Right lobe of liver (tissue), 6 donors: ENCODE measurements at regions not wholly inside any gene's neighbourhood (a gene's known extent, or its start where the extent isn't known, plus 50 kb on each side); places are given as distances from the start of the nearest gene placed in this dataset.

ENCODE experiments used
- ATAC-seq, 4 donors: fragments of 200-7000 bp; cut with Tn5 transposase; one replicate each; pipeline ENCODE4 v1.9.1; 2020; ENCODE audit warnings: mild to moderate bottlenecking in 4 of 4, moderate library complexity in 4 of 4
- DNase-seq, 3 donors: peaks; one replicate each; pipeline ENCODE4 v3.0.0-alpha.2; 2020
- H3K27ac ChIP-seq, 3 donors: fragments of 200-600 bp; one replicate each; pipeline ENCODE4 v1.8.0; 2022
- H3K27me3 ChIP-seq, 2 donors: fragments of 200-600 bp; one replicate each; pipeline ENCODE4 v1.8.0; 2022
- H3K36me3 ChIP-seq, 4 donors: fragments of 200-600 bp; sonication (generic) in 1 of 4; one replicate each; pipeline versions ENCODE4 v1.5.1 to v1.8.0; 2017 to 2022; ENCODE audit warnings: control low read depth in 1 of 4
- H3K4me1 ChIP-seq, 4 donors: fragments of 200-600 bp; sonication (generic) in 1 of 4; one replicate each; pipeline versions ENCODE4 v1.5.1 to v1.8.0; 2017 to 2022; ENCODE audit warnings: control low read depth in 1 of 4
- H3K4me3 ChIP-seq, 3 donors: fragments of 200-600 bp; one replicate each; pipeline ENCODE4 v1.8.0; 2022
- H3K9me3 ChIP-seq, 4 donors: fragments of 200-600 bp; sonication (generic) in 1 of 4; one replicate each; pipeline versions ENCODE4 v1.5.1 to v1.8.0; 2017 to 2022; ENCODE audit warnings: control low read depth in 1 of 4
- POLR2A ChIP-seq: fragments of 450-650 bp; IDR thresholded peaks from one replicate; pipeline ENCODE4 v1.6.1; 2017; ENCODE audit warnings: antibody characterized with exemption, mild to moderate bottlenecking
- whole genome bisulfite sequencing: methylation state at CpG from one replicate; pipeline ENCODE4 v1.1.6; 2018; ENCODE audit warnings: low coverage, low lambda C conversion rate; ENCODE audit not compliant: insufficient coverage; ENCODE audit errors: missing lambda C conversion rate; 5-methylcytosine and 5-hydroxymethylcytosine counted together
- intact Hi-C, 2 donors: fragments of 100-400 bp; cut with DNase I; formaldehyde crosslinking; loops; one replicate each; pipeline versions ENCODE4 v1.11.2 to v1.14.1; 2022
- TF ChIP-seq, protein P1 (sequence below), 4 donors: fragments of 200-600 bp in 3 of 4; fragments of 450-650 bp in 1 of 4; IDR thresholded peaks; one replicate each; pipeline versions ENCODE4 v1.5.1 to v1.8.0; 2016 to 2022; ENCODE audit warnings: antibody characterized with exemption in 4 of 4, mild to moderate bottlenecking in 2 of 4
- donor health status: DM: no; HTN: yes; CAD: no.
- donor health status: DM: no; HTN: no; CAD: no.
- donor health status: DM: no; HTN: no; CAD: no.
- donor health status: DM: no; HTN: yes; CAD: no.
- donor health status: DM: no; HTN: yes; CAD: no.

DNA sequence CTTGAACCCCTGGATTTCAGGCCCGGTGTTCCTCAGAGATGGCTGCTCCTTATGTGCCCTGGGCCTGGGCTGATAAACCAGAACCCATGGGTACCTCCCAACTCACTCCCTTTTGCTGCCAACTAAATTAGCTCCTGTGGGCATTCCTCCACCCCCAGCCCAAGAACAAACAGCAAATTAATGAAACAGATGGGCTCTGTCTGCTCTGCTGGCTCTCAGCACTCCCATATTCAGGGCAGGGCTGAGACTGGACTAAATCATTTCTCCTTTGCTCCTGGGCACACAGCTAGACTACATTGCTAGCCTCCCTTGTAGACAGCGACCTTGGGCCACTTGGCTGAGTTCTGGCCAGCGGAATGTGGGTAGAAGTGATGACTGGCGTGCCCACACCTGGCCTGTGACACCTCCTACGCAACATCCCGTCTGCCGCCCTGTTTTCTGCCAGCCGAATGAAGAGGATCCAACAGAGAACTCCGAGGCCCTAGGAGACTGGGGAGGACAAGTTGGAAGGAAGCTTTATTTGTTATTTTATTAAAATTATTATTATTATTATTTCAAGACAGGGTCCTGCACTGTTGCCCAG, 101.9 kb upstream of the DISP3 start:
- Histone ChIP-seq H3K27ac (no peak overlapping the region), H3K36me3 (no peaks in the 10 kb centered on the region), H3K27me3 (no peaks in the 10 kb centered on the region), H3K4me1 (no peaks in the 10 kb centered on the region), H3K4me3 (no peak overlapping the region), H3K9me3 (no peaks in the 10 kb centered on the region)
- WGBS = 77% methylated on average over 9 of the region's 9 CpGs
- ATAC-seq (no peak), DNase-seq (no peak)
- TF ChIP-seq, protein P1, sequence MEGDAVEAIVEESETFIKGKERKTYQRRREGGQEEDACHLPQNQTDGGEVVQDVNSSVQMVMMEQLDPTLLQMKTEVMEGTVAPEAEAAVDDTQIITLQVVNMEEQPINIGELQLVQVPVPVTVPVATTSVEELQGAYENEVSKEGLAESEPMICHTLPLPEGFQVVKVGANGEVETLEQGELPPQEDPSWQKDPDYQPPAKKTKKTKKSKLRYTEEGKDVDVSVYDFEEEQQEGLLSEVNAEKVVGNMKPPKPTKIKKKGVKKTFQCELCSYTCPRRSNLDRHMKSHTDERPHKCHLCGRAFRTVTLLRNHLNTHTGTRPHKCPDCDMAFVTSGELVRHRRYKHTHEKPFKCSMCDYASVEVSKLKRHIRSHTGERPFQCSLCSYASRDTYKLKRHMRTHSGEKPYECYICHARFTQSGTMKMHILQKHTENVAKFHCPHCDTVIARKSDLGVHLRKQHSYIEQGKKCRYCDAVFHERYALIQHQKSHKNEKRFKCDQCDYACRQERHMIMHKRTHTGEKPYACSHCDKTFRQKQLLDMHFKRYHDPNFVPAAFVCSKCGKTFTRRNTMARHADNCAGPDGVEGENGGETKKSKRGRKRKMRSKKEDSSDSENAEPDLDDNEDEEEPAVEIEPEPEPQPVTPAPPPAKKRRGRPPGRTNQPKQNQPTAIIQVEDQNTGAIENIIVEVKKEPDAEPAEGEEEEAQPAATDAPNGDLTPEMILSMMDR (IDR thresholded peaks at IDR 0.05) = no peak
- no peak for TF ChIP-seq POLR2A
- intact Hi-C loops = no loop called here

DNA sequence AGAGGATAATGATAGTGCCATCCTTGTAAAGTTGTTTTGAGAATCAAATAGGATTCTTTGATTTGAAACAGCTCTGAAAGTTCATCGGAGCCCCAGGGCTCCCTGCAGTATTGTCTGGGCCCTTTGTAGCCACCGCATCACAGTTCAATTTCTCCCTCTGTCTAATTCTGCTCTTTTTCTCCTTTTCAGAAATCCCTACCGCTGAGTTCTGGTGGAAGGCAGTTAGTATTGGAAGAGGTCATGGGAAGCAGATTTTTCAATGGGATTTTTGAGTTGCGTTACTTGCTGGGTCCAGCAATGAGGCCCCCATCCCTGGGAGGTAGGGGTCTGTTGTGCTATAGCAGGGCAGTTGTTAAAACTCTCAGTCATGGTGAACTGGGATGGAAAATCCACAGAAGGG, 101.0 kb upstream of the DISP3 start:
- no peak for TF ChIP-seq POLR2A
- TF ChIP-seq, protein P1 (IDR thresholded peaks at IDR 0.05) = no peak
- Histone ChIP-seq H3K27me3 (no peaks in the 10 kb centered on the region), H3K4me1 (no peaks in the 10 kb centered on the region), H3K27ac (no peak overlapping the region), H3K4me3 (no peak overlapping the region), H3K9me3 (no peaks in the 10 kb centered on the region), H3K36me3 (no peaks in the 10 kb centered on the region)
- no peak for ATAC-seq
- WGBS = 90% methylated on average over 4 of the region's 4 CpGs
- intact Hi-C loops = no loop called here
- DNase-seq = no peak

DNA sequence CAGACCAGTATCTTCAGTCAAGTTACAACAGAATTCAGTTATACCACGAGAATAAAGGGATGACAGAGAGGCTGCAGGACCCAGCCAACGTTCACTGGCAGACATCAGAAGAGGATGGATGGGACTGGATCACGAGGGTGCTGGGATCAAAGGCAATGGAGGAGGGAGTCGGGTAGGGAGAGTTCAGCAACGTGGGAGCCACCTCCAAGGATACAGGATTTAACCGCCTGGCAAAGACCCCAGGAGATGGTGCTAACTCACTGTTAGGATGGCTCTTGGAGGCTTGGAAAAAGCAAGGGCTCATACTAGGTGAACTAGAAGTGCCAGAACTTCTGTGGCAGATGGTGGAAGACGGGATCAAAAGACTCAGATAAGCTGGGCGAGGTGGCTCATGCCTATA, 99.1 kb upstream of the DISP3 start:
- DNase-seq (no peak), ATAC-seq (no peak)
- Histone ChIP-seq H3K27ac (no peak overlapping the region), H3K4me1 (no peaks in the 10 kb centered on the region), H3K36me3 (no peaks in the 10 kb centered on the region), H3K27me3 (no peaks in the 10 kb centered on the region), H3K9me3 (no peaks in the 10 kb centered on the region), H3K4me3 (no peak overlapping the region)
- TF ChIP-seq POLR2A = no peak
- TF ChIP-seq, protein P1 (IDR thresholded peaks at IDR 0.05) = no peak
- 6% methylated on average over 7 of the region's 8 CpGs for WGBS
- intact Hi-C loops = no loop called here

DNA sequence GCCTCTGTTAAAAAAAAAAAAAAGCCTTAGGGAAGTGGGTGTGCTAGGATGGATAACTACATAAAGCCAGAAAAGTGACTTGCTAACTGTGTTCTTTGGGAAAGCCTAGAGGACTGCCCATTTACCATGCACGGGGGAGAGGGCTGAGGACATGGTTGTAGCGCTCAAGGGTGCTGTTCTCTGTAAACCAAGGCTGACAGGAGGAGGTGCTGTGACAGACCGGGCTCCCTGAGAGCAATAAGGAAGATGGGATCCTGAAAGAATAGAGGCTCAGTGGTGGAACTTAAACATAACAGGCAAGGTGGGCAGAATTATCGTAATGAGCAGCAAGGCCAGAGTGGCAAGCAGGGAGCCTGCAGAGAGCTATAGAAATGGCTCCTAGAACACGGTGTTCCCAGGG, 98.5 kb upstream of the DISP3 start:
- DNase-seq (no peak), ATAC-seq (no peak)
- intact Hi-C loops = no loop called here
- Histone ChIP-seq H3K27me3 (no peaks in the 10 kb centered on the region), H3K4me3 (no peak overlapping the region), H3K4me1 (no peaks in the 10 kb centered on the region), H3K27ac (no peak overlapping the region), H3K36me3 (no peaks in the 10 kb centered on the region), H3K9me3 (no peaks in the 10 kb centered on the region)
- no peak for TF ChIP-seq POLR2A
- TF ChIP-seq, protein P1 (IDR thresholded peaks at IDR 0.05) = no peak
- WGBS = 53% methylated on average over 5 of the region's 5 CpGs
